Renal pelvis (tissue), 1 donor: ENCODE measurements at regions not wholly inside any gene's neighbourhood (a gene's known extent, or its start where the extent isn't known, plus 50 kb on each side); places are given as distances from the start of the nearest gene placed in this dataset.

Source experiments
- DNase-seq: peaks from one replicate; pipeline ENCODE4 v3.0.0-alpha.2; 2013

DNA sequence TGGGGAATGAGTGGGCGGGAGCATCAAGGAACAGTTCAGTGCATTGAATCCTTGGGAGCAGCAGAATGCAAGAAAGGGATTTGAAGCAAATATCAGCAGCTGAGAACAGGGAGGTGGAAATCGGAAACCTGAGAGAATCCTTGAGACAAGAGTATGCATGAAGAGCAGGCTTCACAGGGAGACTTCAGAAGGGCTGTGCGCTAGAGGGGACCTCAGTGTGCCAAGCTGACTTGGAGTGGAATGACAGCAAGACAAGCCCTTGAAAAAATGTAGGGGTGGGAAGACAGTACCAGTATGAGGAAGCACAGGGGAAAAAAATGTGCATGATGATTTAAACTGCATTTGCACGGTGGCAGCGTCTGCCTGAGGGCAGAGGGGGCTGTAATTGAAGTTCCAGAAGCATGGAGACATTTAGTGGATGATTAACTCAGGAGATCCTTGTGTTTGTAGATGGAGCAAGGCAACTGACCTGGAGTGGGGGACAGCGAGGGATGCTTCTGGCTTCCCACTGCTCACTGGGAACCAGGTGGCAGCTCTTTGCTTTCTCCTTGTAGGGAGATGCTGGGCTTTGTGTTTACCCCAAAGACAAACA, 204.9 kb upstream of the PLET1 start:
- peak; percentile 24 for DNase-seq

- DNase-seq: no peak
These were observed 207.1 kb upstream of the PLET1 start for GRCh38 chr11:112467721-112468120.

DNA sequence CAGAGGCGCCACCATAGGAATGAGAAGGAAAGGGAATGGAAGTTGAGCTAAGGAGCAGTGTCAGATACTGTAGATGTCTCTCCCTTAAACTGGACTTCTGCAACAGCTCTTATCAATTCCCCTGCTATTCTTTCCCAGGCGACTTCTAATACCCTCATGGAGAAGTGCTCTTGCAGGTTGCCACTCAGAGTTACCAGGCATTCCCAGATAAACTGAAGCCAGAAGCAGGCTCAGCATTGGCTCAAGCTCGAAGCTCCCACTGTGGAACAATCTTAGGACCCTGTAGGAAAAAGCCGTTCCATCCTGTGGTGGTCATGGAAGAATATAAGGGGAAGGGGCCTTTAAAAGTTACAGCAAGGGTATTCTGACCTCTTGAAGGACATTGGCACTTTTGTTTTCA, 208.7 kb upstream of the PLET1 start:
- no peak for DNase-seq

DNA sequence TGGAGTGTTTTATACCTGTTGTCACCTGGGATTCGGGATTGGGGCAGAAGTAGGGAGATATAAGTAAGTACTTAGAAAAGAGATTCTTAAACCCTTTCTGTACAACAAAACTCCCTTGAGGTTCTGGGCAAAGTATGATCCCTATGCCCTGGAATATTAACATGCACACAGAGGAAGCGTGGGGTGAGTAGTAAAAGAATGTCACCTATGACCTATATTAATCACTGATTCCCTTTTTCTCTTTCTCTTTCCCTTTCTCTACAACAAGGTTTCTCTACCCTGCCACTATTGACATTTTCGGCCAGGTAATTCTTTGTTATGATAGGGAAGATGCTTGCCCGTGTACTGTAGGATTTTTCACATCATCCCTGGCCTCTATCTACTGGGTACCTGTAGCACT, 209.7 kb upstream of the PLET1 start:
- no peak for DNase-seq

GRCh38 chr11:112471731-112472130, 211.1 kb upstream of the PLET1 start:
- no peak for DNase-seq

DNA sequence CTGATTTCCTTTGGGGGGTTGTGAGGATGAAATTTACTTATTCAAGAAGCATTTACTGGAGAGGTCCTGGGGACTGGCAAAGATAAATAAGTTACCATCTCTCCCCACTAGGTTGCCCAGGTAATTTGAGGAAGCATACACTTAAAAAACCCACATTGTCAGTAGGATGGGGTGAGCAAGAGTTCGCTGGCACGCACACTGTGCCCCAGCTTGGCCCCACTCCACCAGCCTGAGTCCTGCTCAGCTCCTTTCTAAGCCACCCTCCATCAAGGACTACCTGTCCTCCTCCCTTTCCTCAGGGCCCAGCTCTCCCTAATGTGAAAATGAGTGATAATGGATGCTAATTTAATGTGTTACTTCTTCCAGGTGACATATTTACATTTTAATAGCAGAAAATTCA, 216.5 kb upstream of the PLET1 start:
- no peak for DNase-seq

DNA sequence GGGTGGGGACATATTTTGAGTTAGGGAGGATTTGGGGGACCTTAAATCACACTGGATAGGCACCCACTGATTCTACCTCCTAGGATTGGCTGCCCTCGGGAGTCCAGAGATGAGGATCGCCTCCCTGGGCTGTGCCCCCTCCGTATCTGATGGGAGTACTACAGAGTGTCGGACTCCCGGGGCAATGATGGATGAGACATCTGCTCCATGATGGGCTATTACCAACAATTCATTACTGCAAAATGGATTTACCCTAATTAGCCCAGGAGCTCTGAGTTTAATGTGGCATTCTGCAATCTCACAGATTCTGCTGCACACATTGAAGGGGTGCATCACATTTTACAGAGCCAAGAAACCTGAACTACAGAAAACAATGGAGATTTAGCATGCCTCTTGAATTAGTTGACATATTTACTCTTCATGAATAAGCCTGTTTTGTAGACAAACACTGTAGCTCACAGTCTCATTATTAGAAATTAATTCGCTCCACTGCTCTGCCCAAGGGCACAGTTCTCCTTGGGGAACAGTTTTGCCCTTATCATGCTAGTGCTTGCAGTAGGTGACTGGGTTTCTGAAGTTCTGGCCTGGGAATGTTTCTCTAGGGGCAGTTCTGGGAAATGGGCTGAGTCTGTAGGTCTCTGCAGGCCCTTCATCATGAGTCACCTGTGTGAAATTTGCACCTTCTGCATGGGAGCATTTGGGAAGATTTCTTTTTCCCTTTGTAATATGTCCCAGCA, 217.1 kb upstream of the PLET1 start:
- DNase-seq: no peak

DNA sequence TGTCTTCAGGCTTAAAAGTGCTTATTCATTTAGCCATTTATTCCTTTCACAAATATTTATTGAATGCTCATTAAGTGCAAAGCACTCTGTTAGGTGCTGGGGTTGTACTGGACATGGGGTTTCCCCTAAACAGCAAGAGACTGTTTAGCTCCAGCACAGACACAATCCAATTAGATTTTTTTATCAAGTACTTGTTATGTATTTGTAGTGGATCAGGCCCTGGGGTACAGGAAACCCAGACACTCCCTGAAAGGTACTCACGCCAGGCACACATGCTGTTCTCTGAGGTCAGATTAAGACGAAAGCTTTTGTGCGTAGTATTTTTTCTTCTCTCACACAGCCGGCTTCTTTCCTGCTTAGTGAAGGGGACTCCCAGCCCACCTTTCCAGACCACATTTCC, 218.1 kb upstream of the PLET1 start:
- no peak for DNase-seq

GRCh38 chr11:112481431-112481830, 220.8 kb upstream of the PLET1 start:
- DNase-seq: no peak

- no peak for DNase-seq
These were observed 221.2 kb upstream of the PLET1 start for GRCh38 chr11:112481893-112482292.

- no peak for DNase-seq
These were observed 224.6 kb upstream of the PLET1 start for GRCh38 chr11:112485280-112485679.

DNA sequence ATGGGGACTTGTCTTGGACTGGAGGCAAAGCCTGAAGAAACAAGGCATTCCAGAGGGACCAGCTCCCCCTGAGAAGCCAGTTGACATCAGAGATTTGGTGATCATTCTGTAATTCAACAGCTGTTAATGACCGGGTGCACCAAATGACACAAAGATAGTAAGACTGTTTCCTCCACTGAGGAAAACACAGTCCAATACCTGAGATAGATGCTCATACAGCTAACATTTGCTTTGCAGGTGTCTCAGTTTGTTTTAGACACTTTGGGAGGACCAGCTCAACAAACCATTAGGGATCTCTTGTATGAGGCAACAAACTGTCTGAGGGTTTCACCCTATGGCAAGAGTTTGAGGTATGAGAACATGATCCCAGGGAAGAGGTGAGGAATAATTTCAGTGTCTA, 237.2 kb upstream of the PLET1 start:
- no peak for DNase-seq

- DNase-seq: peak; percentile 48
These were observed 238.0 kb upstream of the PLET1 start for GRCh38 chr11:112498701-112499100.

- DNase-seq: no peak
These were observed 238.7 kb upstream of the PLET1 start for GRCh38 chr11:112499153-112499880.

- no peak for DNase-seq
These were observed 239.2 kb upstream of the PLET1 start for GRCh38 chr11:112499881-112500204.

- DNase-seq: no peak
These were observed 242.8 kb upstream of the PLET1 start for GRCh38 chr11:112503410-112503809.

DNA sequence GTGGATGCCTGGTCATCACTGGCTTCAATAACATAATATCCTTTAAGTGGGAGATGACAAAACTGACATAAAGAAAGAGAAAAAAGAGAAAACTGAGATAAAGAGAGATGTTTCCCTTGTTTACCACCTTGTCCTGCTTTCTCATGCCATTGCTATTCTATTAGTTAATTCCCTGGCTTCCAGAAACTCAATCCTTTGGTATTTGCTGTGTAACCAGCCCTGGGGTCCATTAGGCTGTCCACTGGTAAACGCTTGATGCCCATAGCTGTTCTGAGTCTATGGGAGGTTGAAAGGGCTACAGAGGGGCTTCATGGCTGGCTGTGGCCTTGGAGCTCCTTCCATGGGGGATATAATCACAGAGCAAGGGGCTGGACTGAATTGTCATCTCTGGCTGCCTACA, 243.4 kb upstream of the PLET1 start:
- no peak for DNase-seq

- no peak for DNase-seq
These were observed 246.2 kb upstream of the PLET1 start for GRCh38 chr11:112506852-112507251.

DNA sequence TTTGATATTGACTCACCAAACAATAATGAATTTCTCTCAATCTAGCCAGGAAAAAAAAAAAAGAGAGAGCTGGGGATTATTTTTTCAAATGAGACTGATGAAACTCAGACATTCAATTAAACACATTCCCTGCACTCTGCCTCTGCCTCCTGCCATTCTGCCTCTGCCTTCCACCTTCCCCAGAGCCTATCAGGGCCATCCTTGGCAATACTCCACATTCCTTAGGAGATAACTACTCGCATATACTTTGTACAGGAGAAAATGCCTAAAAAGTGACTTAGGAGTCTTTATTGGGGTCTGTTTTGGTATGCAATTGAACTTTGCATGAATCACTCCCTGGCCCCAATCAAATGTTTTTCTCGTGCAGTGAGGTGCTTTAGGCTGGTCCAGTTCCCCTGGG, 246.6 kb upstream of the PLET1 start:
- DNase-seq: no peak

- DNase-seq: no peak
These were observed 248.1 kb upstream of the PLET1 start for GRCh38 chr11:112508750-112509149.

DNA sequence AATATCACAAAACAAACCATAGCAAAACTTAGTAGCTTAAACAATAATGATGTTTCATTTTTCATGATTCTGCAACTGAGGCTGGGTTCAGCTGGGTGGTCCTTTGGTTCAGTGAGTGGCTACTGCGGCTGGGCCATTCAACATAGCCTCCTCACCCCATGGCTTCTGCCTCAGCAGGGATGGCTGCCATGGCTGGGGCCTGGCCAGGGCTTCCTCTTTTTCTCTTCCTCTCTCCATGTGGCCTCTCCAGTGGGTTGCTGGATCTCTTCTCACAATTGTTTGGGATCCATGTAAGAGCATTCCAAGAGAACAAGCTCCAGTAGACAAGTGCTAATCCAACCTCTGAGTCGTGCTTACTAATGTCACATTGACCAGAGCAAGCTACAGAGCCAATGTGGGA, 248.6 kb upstream of the PLET1 start:
- DNase-seq: no peak

DNA sequence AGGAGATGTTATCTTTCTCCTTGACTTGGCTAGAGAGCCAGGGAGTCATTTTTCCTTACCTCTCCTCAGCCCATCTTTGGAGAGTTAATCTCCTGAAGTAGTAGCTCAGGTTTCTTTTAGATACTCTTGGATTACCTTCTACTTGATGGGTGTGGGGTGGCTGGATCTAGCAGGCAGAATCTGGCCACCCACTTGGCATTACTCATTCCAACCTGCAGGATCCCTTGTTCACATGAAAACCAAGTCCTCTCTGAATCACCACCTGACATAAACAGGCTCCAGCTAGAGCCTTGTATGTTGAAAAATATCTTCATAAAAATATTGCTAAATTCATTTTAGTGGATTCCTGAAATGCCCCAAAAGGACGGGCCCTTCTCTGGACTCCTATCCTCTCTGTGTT, 250.6 kb upstream of the PLET1 start:
- DNase-seq: no peak

GRCh38 chr11:112511911-112512310, 251.3 kb upstream of the PLET1 start:
- DNase-seq: no peak

DNA sequence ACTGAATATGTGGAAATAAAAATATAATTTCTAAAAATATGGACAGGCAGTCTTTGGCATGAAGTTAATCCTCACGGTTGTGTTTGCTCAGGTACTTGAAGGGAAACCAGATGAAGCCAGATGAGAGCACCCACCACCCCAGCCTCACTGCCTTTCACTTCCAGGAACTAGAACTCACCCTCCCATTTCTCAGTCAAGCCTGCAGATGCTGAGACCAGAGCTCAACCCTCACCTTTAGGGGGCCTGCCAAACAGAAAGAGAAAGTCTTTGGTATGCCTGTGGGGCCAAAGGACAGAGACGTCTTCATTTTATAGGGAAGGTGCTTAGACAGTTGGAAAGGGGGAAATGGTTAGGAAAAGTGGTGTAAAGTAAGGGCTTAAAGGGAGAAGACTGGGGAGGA, 252.8 kb upstream of the PLET1 start:
- DNase-seq: no peak
